HG03039 (cell line): ENCODE measurements at regions not wholly inside any gene's neighbourhood (a gene's known extent, or its start where the extent isn't known, plus 50 kb on each side); places are given as distances from the start of the nearest gene placed in this dataset.
"Not testable (repeated sequence)": the region's sequence is repeated elsewhere in the genome, so short reads cannot be mapped to it uniquely, and the experiment has no call there.

ENCODE experiments used
- ATAC-seq: cut with Tn5 transposase; IDR thresholded peaks from one replicate; pipeline ENCODE4 v1.9.1; 2021; ENCODE audit warnings: mild to moderate bottlenecking, moderate library complexity; ENCODE audit not compliant: unreplicated experiment

- ATAC-seq: no peak
These were observed 642.4 kb upstream of the API5 start for GRCh38 chr11:42669248-42669976.

- ATAC-seq: no peak
These were observed 637.4 kb upstream of the API5 start for GRCh38 chr11:42674436-42674835.

GRCh38 chr11:42707541-42707940 is 604.3 kb upstream of the API5 start:
- ATAC-seq: no peak

- no peak for ATAC-seq
These were observed 602.6 kb upstream of the API5 start for GRCh38 chr11:42709216-42709615.

GRCh38 chr11:42713279-42713678 is 598.5 kb upstream of the API5 start:
- no peak for ATAC-seq

- ATAC-seq: no peak
These were observed 598.0 kb upstream of the API5 start for GRCh38 chr11:42713753-42714152.

GRCh38 chr11:42720716-42721563 is 590.9 kb upstream of the API5 start:
- no peak for ATAC-seq

- ATAC-seq: no peak
These were observed 583.9 kb upstream of the API5 start for GRCh38 chr11:42727879-42728278.

GRCh38 chr11:42762348-42762747 is 549.4 kb upstream of the API5 start:
- no peak for ATAC-seq

GRCh38 chr11:42764936-42765335 is 546.9 kb upstream of the API5 start:
- no peak for ATAC-seq

GRCh38 chr11:42768576-42768975 is 543.2 kb upstream of the API5 start:
- ATAC-seq: no peak

- no peak for ATAC-seq
These were observed 541.2 kb upstream of the API5 start for GRCh38 chr11:42770444-42771065.

GRCh38 chr11:42772886-42773285 is 538.9 kb upstream of the API5 start:
- no peak for ATAC-seq

GRCh38 chr11:42773729-42774128 is 538.1 kb upstream of the API5 start:
- ATAC-seq: no peak

- no peak for ATAC-seq
These were observed 537.2 kb upstream of the API5 start for GRCh38 chr11:42774567-42774966.

GRCh38 chr11:42777776-42778175 is 534.0 kb upstream of the API5 start:
- no peak for ATAC-seq

- ATAC-seq: no peak
These were observed 533.6 kb upstream of the API5 start for GRCh38 chr11:42778193-42778592.

- no peak for ATAC-seq
These were observed 532.2 kb upstream of the API5 start for GRCh38 chr11:42779555-42779954.

- ATAC-seq: no peak
These were observed 524.8 kb upstream of the API5 start for GRCh38 chr11:42786981-42787380.

GRCh38 chr11:42795483-42795882 is 516.3 kb upstream of the API5 start:
- ATAC-seq: not testable (repeated sequence)

- no peak for ATAC-seq
These were observed 511.8 kb upstream of the API5 start for GRCh38 chr11:42800041-42800440.
